ENCODE measurements at regions not wholly inside any gene's neighbourhood (a gene's known extent, or its start where the extent isn't known, plus 50 kb on each side); places are given as distances from the start of the nearest gene placed in this dataset.

DNA sequence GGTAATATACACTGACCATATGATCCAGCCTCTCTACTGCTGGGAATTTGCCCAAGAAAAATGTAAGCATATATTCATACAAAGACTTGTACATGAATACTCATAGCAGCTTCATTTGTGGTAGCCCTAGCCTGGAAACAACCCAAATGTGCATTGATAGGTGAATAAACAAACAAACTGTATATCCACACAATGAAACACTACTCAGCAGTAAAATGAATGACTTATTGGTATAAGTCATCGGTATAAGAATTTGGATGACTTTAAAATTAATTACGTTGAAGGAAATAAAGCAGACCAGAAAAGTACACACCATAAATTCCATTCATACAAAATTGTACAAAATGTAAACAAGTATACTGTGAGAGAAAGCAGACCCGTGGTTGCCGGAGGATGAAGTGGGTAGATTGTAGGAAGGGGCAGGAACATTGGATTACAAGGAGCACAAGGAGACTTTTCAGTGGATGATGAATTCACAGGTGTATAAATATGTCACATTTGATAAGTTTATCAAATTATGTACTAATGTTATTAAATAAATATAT is 376.7 kb downstream of the TDRD15 start:
- DNase-seq (ENCODE audit: low read depth in 1 of 2, low spot score in 1 of 2) (no peak), FAIRE-seq (no peak), ATAC-seq (no peak)
- WGBS (ENCODE audit: missing lambda C conversion rate): 6% methylated on average over 4 of the region's 4 CpGs
- Histone ChIP-seq H3K4me2 (no peak overlapping the region), H3K9me3 (no peaks in the 10 kb centered on the region), H3K4me1 (no peaks in the 10 kb centered on the region), H3K27ac (no peak overlapping the region), H3K4me3 (no peak overlapping the region)
- ChIA-PET CTCF (no interaction called here), POLR2A (no interaction called here)
- TF ChIP-seq, protein P1, sequence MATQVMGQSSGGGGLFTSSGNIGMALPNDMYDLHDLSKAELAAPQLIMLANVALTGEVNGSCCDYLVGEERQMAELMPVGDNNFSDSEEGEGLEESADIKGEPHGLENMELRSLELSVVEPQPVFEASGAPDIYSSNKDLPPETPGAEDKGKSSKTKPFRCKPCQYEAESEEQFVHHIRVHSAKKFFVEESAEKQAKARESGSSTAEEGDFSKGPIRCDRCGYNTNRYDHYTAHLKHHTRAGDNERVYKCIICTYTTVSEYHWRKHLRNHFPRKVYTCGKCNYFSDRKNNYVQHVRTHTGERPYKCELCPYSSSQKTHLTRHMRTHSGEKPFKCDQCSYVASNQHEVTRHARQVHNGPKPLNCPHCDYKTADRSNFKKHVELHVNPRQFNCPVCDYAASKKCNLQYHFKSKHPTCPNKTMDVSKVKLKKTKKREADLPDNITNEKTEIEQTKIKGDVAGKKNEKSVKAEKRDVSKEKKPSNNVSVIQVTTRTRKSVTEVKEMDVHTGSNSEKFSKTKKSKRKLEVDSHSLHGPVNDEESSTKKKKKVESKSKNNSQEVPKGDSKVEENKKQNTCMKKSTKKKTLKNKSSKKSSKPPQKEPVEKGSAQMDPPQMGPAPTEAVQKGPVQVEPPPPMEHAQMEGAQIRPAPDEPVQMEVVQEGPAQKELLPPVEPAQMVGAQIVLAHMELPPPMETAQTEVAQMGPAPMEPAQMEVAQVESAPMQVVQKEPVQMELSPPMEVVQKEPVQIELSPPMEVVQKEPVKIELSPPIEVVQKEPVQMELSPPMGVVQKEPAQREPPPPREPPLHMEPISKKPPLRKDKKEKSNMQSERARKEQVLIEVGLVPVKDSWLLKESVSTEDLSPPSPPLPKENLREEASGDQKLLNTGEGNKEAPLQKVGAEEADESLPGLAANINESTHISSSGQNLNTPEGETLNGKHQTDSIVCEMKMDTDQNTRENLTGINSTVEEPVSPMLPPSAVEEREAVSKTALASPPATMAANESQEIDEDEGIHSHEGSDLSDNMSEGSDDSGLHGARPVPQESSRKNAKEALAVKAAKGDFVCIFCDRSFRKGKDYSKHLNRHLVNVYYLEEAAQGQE (IDR thresholded peaks at IDR 0.05): no peak
- TF ChIP-seq RNF2 (IDR thresholded peaks at IDR 0.05; ENCODE audit: borderline replicate concordance, low read depth) (no peak), MAFK (IDR thresholded peaks at IDR 0.05; ENCODE audit: partially characterized antibody) (no peak), FOSB (CRISPR knock-in tag; IDR thresholded peaks at IDR 0.05) (no peak), NPAS2 (CRISPR knock-in tag; IDR thresholded peaks at IDR 0.05; ENCODE audit: borderline replicate concordance) (no peak), HOXB13 (CRISPR knock-in tag; IDR thresholded peaks at IDR 0.05; ENCODE audit: low read depth) (no peak), EHF (CRISPR knock-in tag; IDR thresholded peaks at IDR 0.05) (no peak), RARB (CRISPR knock-in tag; IDR thresholded peaks at IDR 0.05) (no peak), CHD4 (IDR thresholded peaks at IDR 0.05; ENCODE audit: borderline replicate concordance) (no peak), ZFP36 (IDR thresholded peaks at IDR 0.05; ENCODE audit: borderline replicate concordance, partially characterized antibody) (no peak), GATA3 (IDR thresholded peaks at IDR 0.05; ENCODE audit: borderline replicate concordance) (no peak), RAD21 (conservative IDR thresholded peaks at IDR 0.05 in 1 of 2, IDR thresholded peaks at IDR 0.05 in 1 of 2) (no peak), SREBF2 (IDR thresholded peaks at IDR 0.05) (no peak), RFX5 (IDR thresholded peaks at IDR 0.05) (no peak), HOXA7 (CRISPR knock-in tag; IDR thresholded peaks at IDR 0.05) (no peak), ZSCAN20 (CRISPR knock-in tag; IDR thresholded peaks at IDR 0.05) (no peak), SMC3 (IDR thresholded peaks at IDR 0.05) (no peak)
- TF ChIP-seq, protein P2, sequence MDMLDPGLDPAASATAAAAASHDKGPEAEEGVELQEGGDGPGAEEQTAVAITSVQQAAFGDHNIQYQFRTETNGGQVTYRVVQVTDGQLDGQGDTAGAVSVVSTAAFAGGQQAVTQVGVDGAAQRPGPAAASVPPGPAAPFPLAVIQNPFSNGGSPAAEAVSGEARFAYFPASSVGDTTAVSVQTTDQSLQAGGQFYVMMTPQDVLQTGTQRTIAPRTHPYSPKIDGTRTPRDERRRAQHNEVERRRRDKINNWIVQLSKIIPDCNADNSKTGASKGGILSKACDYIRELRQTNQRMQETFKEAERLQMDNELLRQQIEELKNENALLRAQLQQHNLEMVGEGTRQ (IDR thresholded peaks at IDR 0.05): no peak
- TF ChIP-seq, protein P3, sequence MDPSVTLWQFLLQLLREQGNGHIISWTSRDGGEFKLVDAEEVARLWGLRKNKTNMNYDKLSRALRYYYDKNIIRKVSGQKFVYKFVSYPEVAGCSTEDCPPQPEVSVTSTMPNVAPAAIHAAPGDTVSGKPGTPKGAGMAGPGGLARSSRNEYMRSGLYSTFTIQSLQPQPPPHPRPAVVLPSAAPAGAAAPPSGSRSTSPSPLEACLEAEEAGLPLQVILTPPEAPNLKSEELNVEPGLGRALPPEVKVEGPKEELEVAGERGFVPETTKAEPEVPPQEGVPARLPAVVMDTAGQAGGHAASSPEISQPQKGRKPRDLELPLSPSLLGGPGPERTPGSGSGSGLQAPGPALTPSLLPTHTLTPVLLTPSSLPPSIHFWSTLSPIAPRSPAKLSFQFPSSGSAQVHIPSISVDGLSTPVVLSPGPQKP (IDR thresholded peaks at IDR 0.05; ENCODE audit: low read depth, low read length): no peak
- TF ChIP-seq, protein P4, sequence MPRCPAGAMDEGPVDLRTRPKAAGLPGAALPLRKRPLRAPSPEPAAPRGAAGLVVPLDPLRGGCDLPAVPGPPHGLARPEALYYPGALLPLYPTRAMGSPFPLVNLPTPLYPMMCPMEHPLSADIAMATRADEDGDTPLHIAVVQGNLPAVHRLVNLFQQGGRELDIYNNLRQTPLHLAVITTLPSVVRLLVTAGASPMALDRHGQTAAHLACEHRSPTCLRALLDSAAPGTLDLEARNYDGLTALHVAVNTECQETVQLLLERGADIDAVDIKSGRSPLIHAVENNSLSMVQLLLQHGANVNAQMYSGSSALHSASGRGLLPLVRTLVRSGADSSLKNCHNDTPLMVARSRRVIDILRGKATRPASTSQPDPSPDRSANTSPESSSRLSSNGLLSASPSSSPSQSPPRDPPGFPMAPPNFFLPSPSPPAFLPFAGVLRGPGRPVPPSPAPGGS (IDR thresholded peaks at IDR 0.05): no peak
